ENCODE measurements at regions not wholly inside any gene's neighbourhood (a gene's known extent, or its start where the extent isn't known, plus 50 kb on each side); places are given as distances from the start of the nearest gene placed in this dataset.
"Not testable (repeated sequence)": the region's sequence is repeated elsewhere in the genome, so short reads cannot be mapped to it uniquely, and the experiment has no call there.

GRCh38 chr9:42463981-42464380 lies 280.5 kb downstream of the SPATA31A6 start:
- TF ChIP-seq, protein P1, sequence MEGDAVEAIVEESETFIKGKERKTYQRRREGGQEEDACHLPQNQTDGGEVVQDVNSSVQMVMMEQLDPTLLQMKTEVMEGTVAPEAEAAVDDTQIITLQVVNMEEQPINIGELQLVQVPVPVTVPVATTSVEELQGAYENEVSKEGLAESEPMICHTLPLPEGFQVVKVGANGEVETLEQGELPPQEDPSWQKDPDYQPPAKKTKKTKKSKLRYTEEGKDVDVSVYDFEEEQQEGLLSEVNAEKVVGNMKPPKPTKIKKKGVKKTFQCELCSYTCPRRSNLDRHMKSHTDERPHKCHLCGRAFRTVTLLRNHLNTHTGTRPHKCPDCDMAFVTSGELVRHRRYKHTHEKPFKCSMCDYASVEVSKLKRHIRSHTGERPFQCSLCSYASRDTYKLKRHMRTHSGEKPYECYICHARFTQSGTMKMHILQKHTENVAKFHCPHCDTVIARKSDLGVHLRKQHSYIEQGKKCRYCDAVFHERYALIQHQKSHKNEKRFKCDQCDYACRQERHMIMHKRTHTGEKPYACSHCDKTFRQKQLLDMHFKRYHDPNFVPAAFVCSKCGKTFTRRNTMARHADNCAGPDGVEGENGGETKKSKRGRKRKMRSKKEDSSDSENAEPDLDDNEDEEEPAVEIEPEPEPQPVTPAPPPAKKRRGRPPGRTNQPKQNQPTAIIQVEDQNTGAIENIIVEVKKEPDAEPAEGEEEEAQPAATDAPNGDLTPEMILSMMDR (IDR thresholded peaks at IDR 0.05; ENCODE audit: extremely low read depth in 1 of 2, insufficient read depth in 1 of 2, low read depth in 1 of 2, low read length in 2 of 2), result not testable (repeated sequence)
- TF ChIP-seq MYC (IDR thresholded peaks at IDR 0.05; ENCODE audit: low read depth, low read length); EZH2 (IDR thresholded peaks at IDR 0.05; ENCODE audit: borderline replicate concordance, low read depth, low read length, severe bottlenecking); POLR2AphosphoS5 (IDR thresholded peaks at IDR 0.05; ENCODE audit: insufficient read depth, low read depth, low read length); JUN (IDR thresholded peaks at IDR 0.05; ENCODE audit: borderline replicate concordance, insufficient read depth, insufficient read length, low read depth); POLR2A (IDR thresholded peaks at IDR 0.05; ENCODE audit: low read depth, low read length); GATA2 (IDR thresholded peaks at IDR 0.05; ENCODE audit: insufficient read depth, insufficient read length, low read depth, low read length): not testable (repeated sequence)
- TF ChIP-seq, protein P2, sequence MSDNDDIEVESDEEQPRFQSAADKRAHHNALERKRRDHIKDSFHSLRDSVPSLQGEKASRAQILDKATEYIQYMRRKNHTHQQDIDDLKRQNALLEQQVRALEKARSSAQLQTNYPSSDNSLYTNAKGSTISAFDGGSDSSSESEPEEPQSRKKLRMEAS (IDR thresholded peaks at IDR 0.05; ENCODE audit: insufficient read depth, insufficient read length), result not testable (repeated sequence)
